ENCODE measurements at regions not wholly inside any gene's neighbourhood (a gene's known extent, or its start where the extent isn't known, plus 50 kb on each side); places are given as distances from the start of the nearest gene placed in this dataset.

- Mint-ChIP-seq H3K4me1 (no peaks in the 10 kb centered on the region), H3K27ac (no peak overlapping the region), H3K36me3 (ENCODE audit: low read depth) (no peaks in the 10 kb centered on the region), H3K27me3 (no peaks in the 10 kb centered on the region), H3K4me3 (no peak overlapping the region), H3K9me3 (no peaks in the 10 kb centered on the region)
- DNase-seq: no peak
- CTCF ChIA-PET: no interaction called here
- POLR2A ChIA-PET: no interaction called here
Observed at GRCh38 chr19:32177686-32178085, 167.7 kb upstream of the ZNF507 start.

GRCh38 chr19:32178401-32178800 lies 167.0 kb upstream of the ZNF507 start:
- no peaks in the 10 kb centered on the region for H3K27me3 Mint-ChIP-seq
- ChIA-PET POLR2A (no interaction called here), CTCF (no interaction called here)
- no peaks in the 10 kb centered on the region for H3K36me3 Mint-ChIP-seq (ENCODE audit: low read depth)
- H3K27ac Mint-ChIP-seq: no peak overlapping the region
- H3K4me1 Mint-ChIP-seq: no peaks in the 10 kb centered on the region
- no peak for DNase-seq
- H3K9me3 Mint-ChIP-seq: no peaks in the 10 kb centered on the region
- H3K4me3 Mint-ChIP-seq: no peak overlapping the region

- POLR2A ChIA-PET: no interaction called here
- H3K27ac Mint-ChIP-seq: no peak overlapping the region
- H3K4me3 Mint-ChIP-seq: no peak overlapping the region
- no peaks in the 10 kb centered on the region for H3K4me1 Mint-ChIP-seq
- DNase-seq: no peak
- CTCF ChIA-PET: no interaction called here
- no peaks in the 10 kb centered on the region for H3K27me3 Mint-ChIP-seq
- no peaks in the 10 kb centered on the region for H3K9me3 Mint-ChIP-seq
- no peaks in the 10 kb centered on the region for H3K36me3 Mint-ChIP-seq (ENCODE audit: low read depth)
Observed at GRCh38 chr19:32178956-32179355, 166.5 kb upstream of the ZNF507 start.

GRCh38 chr19:32181216-32181920 lies 164.0 kb upstream of the ZNF507 start:
- H3K9me3 Mint-ChIP-seq: peaks cover 6% of the 10 kb centered on the region
- CTCF ChIA-PET: no interaction called here

GRCh38 chr19:32186542-32187330 lies 158.7 kb upstream of the ZNF507 start:
- CTCF ChIA-PET: no interaction called here

More at GRCh38 chr19:32181216-32181920, 164.0 kb upstream of the ZNF507 start:
- POLR2A ChIA-PET: no interaction called here
- Mint-ChIP-seq H3K4me1 (no peaks in the 10 kb centered on the region), H3K36me3 (ENCODE audit: low read depth) (no peaks in the 10 kb centered on the region), H3K4me3 (no peak overlapping the region), H3K27me3 (no peaks in the 10 kb centered on the region), H3K27ac (no peak overlapping the region)
- DNase-seq: no peak

GRCh38 chr19:32188921-32189320 lies 156.5 kb upstream of the ZNF507 start:
- CTCF ChIA-PET: interaction anchor here (0.7 to 1.4 kb wide), 3 partner anchors 13 to 81 kb away, joined by 3 read pairs; no protein-coding TSS in a partner anchor
- no peak overlapping the region for H3K27ac Mint-ChIP-seq
- H3K27me3 Mint-ChIP-seq: no peaks in the 10 kb centered on the region
- H3K36me3 Mint-ChIP-seq (ENCODE audit: low read depth): no peaks in the 10 kb centered on the region
- H3K4me1 Mint-ChIP-seq: no peaks in the 10 kb centered on the region
- peaks cover 6% of the 10 kb centered on the region for H3K9me3 Mint-ChIP-seq
- H3K4me3 Mint-ChIP-seq: no peak overlapping the region
- no peak for DNase-seq
- POLR2A ChIA-PET: no interaction called here

More at GRCh38 chr19:32186542-32187330, 158.7 kb upstream of the ZNF507 start:
- no peaks in the 10 kb centered on the region for H3K27me3 Mint-ChIP-seq
- no peak overlapping the region for H3K4me3 Mint-ChIP-seq
- POLR2A ChIA-PET: no interaction called here
- no peaks in the 10 kb centered on the region for H3K36me3 Mint-ChIP-seq (ENCODE audit: low read depth)
- no peaks in the 10 kb centered on the region for H3K4me1 Mint-ChIP-seq
- H3K27ac Mint-ChIP-seq: no peak overlapping the region
- DNase-seq: no peak
- H3K9me3 Mint-ChIP-seq: peaks cover 6% of the 10 kb centered on the region

GRCh38 chr19:32189956-32190706 lies 155.3 kb upstream of the ZNF507 start:
- CTCF ChIA-PET: interaction anchor here (1.2 to 1.4 kb wide), 2 partner anchors 12 to 34 kb away, joined by 3 read pairs; no protein-coding TSS in a partner anchor

GRCh38 chr19:32191921-32192320 lies 153.5 kb upstream of the ZNF507 start:
- no peak overlapping the region for H3K27ac Mint-ChIP-seq
- DNase-seq: no peak
- no peaks in the 10 kb centered on the region for H3K4me1 Mint-ChIP-seq
- H3K36me3 Mint-ChIP-seq (ENCODE audit: low read depth): no peaks in the 10 kb centered on the region
- ChIA-PET POLR2A (no interaction called here), CTCF (interaction anchor here (0.7 kb wide), 2 partner anchors 870 to 1959 kb away, joined by 3 to 4 read pairs; no protein-coding TSS in a partner anchor)
- H3K9me3 Mint-ChIP-seq: no peaks in the 10 kb centered on the region
- no peaks in the 10 kb centered on the region for H3K27me3 Mint-ChIP-seq
- no peak overlapping the region for H3K4me3 Mint-ChIP-seq

More at GRCh38 chr19:32189956-32190706, 155.3 kb upstream of the ZNF507 start:
- POLR2A ChIA-PET: no interaction called here
- H3K4me1 Mint-ChIP-seq: no peaks in the 10 kb centered on the region
- H3K27ac Mint-ChIP-seq: no peak overlapping the region
- DNase-seq: no peak
- H3K4me3 Mint-ChIP-seq: no peak overlapping the region
- peaks cover 2% of the 10 kb centered on the region for H3K9me3 Mint-ChIP-seq
- no peaks in the 10 kb centered on the region for H3K36me3 Mint-ChIP-seq (ENCODE audit: low read depth)
- H3K27me3 Mint-ChIP-seq: no peaks in the 10 kb centered on the region

GRCh38 chr19:32195706-32196610 lies 149.5 kb upstream of the ZNF507 start:
- H3K9me3 Mint-ChIP-seq: no peaks in the 10 kb centered on the region
- no peak overlapping the region for H3K27ac Mint-ChIP-seq
- no peaks in the 10 kb centered on the region for H3K36me3 Mint-ChIP-seq (ENCODE audit: low read depth)
- DNase-seq: no peak
- ChIA-PET POLR2A (interaction anchor here (0.6 kb wide), 1 partner anchor 1491 kb away, joined by 3 read pairs; no protein-coding TSS in a partner anchor), CTCF (no interaction called here)
- H3K4me1 Mint-ChIP-seq: peaks cover 1% of the 10 kb centered on the region
- H3K27me3 Mint-ChIP-seq: no peaks in the 10 kb centered on the region
- no peak overlapping the region for H3K4me3 Mint-ChIP-seq

GRCh38 chr19:32196690-32197420 lies 148.6 kb upstream of the ZNF507 start:
- Mint-ChIP-seq H3K27me3 (no peaks in the 10 kb centered on the region), H3K4me3 (no peak overlapping the region), H3K9me3 (no peaks in the 10 kb centered on the region), H3K4me1 (peaks cover 8% of the 10 kb centered on the region), H3K27ac (no peak overlapping the region), H3K36me3 (ENCODE audit: low read depth) (no peaks in the 10 kb centered on the region)
- ChIA-PET POLR2A (no interaction called here), CTCF (no interaction called here)
- no peak for DNase-seq

- Mint-ChIP-seq H3K36me3 (ENCODE audit: low read depth) (no peaks in the 10 kb centered on the region), H3K9me3 (no peaks in the 10 kb centered on the region), H3K4me3 (no peak overlapping the region), H3K4me1 (peaks cover 13% of the 10 kb centered on the region), H3K27ac (no peak overlapping the region), H3K27me3 (no peaks in the 10 kb centered on the region)
- POLR2A ChIA-PET: no interaction called here
- no peak for DNase-seq
- CTCF ChIA-PET: no interaction called here
Observed at GRCh38 chr19:32197896-32198882, 147.2 kb upstream of the ZNF507 start.

All from activated CD4-positive, alpha-beta T cell treated with anti-CD3 and anti-CD28 coated beads, Interleukin-2, amount 10 ng/mL, durations not matched to agents 7 days and 5 days (primary cell).